ENCODE measurements at regions not wholly inside any gene's neighbourhood (a gene's known extent, or its start where the extent isn't known, plus 50 kb on each side); places are given as distances from the start of the nearest gene placed in this dataset.

- DNase-seq (ENCODE audit: extremely low spot score, unreplicated experiment) = no peak
These were observed 314.2 kb upstream of the IGFBP7 start for GRCh38 chr4:57424232-57424897.

GRCh38 chr4:57418133-57418532 is 307.9 kb upstream of the IGFBP7 start:
- Mint-ChIP-seq H3K27ac (ENCODE audit: unreplicated experiment) (no peak overlapping the region), H3K9me3 (ENCODE audit: unreplicated experiment) (no peaks in the 10 kb centered on the region), H3K4me1 (ENCODE audit: unreplicated experiment) (peaks cover under 1% of the 10 kb centered on the region), H3K36me3 (ENCODE audit: unreplicated experiment) (no peaks in the 10 kb centered on the region), H3K4me3 (ENCODE audit: unreplicated experiment) (no peak overlapping the region), H3K27me3 (ENCODE audit: unreplicated experiment) (no peaks in the 10 kb centered on the region)
- no peak for DNase-seq (ENCODE audit: extremely low spot score, unreplicated experiment)
- no peak for TF ChIP-seq CTCF (IDR thresholded peaks at IDR 0.05)

More at GRCh38 chr4:57424232-57424897, 314.2 kb upstream of the IGFBP7 start:
- H3K9me3 Mint-ChIP-seq (ENCODE audit: unreplicated experiment) = no peaks in the 10 kb centered on the region
- H3K27ac Mint-ChIP-seq (ENCODE audit: unreplicated experiment) = no peak overlapping the region
- no peak overlapping the region for H3K4me3 Mint-ChIP-seq (ENCODE audit: unreplicated experiment)
- H3K27me3 Mint-ChIP-seq (ENCODE audit: unreplicated experiment) = peaks cover 12% of the 10 kb centered on the region
- H3K4me1 Mint-ChIP-seq (ENCODE audit: unreplicated experiment) = peaks cover 7% of the 10 kb centered on the region
- TF ChIP-seq CTCF (IDR thresholded peaks at IDR 0.05) = no peak
- H3K36me3 Mint-ChIP-seq (ENCODE audit: unreplicated experiment) = no peaks in the 10 kb centered on the region

GRCh38 chr4:57412259-57413054 is 302.3 kb upstream of the IGFBP7 start:
- no peaks in the 10 kb centered on the region for H3K9me3 Mint-ChIP-seq (ENCODE audit: unreplicated experiment)
- H3K27me3 Mint-ChIP-seq (ENCODE audit: unreplicated experiment) = no peaks in the 10 kb centered on the region
- H3K36me3 Mint-ChIP-seq (ENCODE audit: unreplicated experiment) = no peaks in the 10 kb centered on the region
- no peak overlapping the region for H3K27ac Mint-ChIP-seq (ENCODE audit: unreplicated experiment)
- peaks cover 3% of the 10 kb centered on the region for H3K4me1 Mint-ChIP-seq (ENCODE audit: unreplicated experiment)
- no peak for DNase-seq (ENCODE audit: extremely low spot score, unreplicated experiment)
- H3K4me3 Mint-ChIP-seq (ENCODE audit: unreplicated experiment) = no peak overlapping the region
- TF ChIP-seq CTCF (IDR thresholded peaks at IDR 0.05) = no peak

- no peaks in the 10 kb centered on the region for H3K36me3 Mint-ChIP-seq (ENCODE audit: unreplicated experiment)
- peaks cover 6% of the 10 kb centered on the region for H3K4me1 Mint-ChIP-seq (ENCODE audit: unreplicated experiment)
- no peaks in the 10 kb centered on the region for H3K9me3 Mint-ChIP-seq (ENCODE audit: unreplicated experiment)
- no peak overlapping the region for H3K27ac Mint-ChIP-seq (ENCODE audit: unreplicated experiment)
- TF ChIP-seq CTCF (IDR thresholded peaks at IDR 0.05) = no peak
- DNase-seq (ENCODE audit: extremely low spot score, unreplicated experiment) = no peak
- no peaks in the 10 kb centered on the region for H3K27me3 Mint-ChIP-seq (ENCODE audit: unreplicated experiment)
- H3K4me3 Mint-ChIP-seq (ENCODE audit: unreplicated experiment) = no peak overlapping the region
These were observed 300.3 kb upstream of the IGFBP7 start for GRCh38 chr4:57410331-57411052.

- Mint-ChIP-seq H3K27ac (ENCODE audit: unreplicated experiment) (no peak overlapping the region), H3K36me3 (ENCODE audit: unreplicated experiment) (no peaks in the 10 kb centered on the region), H3K9me3 (ENCODE audit: unreplicated experiment) (no peaks in the 10 kb centered on the region), H3K27me3 (ENCODE audit: unreplicated experiment) (peaks cover 3% of the 10 kb centered on the region), H3K4me3 (ENCODE audit: unreplicated experiment) (no peak overlapping the region), H3K4me1 (ENCODE audit: unreplicated experiment) (peaks cover 12% of the 10 kb centered on the region)
- no peak for DNase-seq (ENCODE audit: extremely low spot score, unreplicated experiment)
- no peak for TF ChIP-seq CTCF (IDR thresholded peaks at IDR 0.05)
These were observed 295.2 kb upstream of the IGFBP7 start for GRCh38 chr4:57405359-57405758.

All from osteocyte (in vitro differentiated cells).